Neural progenitor cell (in vitro differentiated cells): ENCODE measurements at regions not wholly inside any gene's neighbourhood (a gene's known extent, or its start where the extent isn't known, plus 50 kb on each side); places are given as distances from the start of the nearest gene placed in this dataset.

ENCODE experiments used
- CTCF ChIP-seq: fragments of 200-600 bp; sonication (generic); IDR thresholded peaks from 2 replicates; pipeline ENCODE4 v1.5.1; 2017; ENCODE audit warnings: antibody characterized with exemption, mild to moderate bottlenecking
- EZH2 ChIP-seq: fragments of 200-600 bp; sonication (generic); IDR thresholded peaks from 2 replicates; pipeline ENCODE4 v1.6.1; 2017; ENCODE audit warnings: antibody characterized with exemption, mild to moderate bottlenecking, moderate library complexity

- TF ChIP-seq EZH2 (no peak), CTCF (no peak)
Measured at GRCh38 chr15:62821384-62822131, 221.0 kb upstream of the TPM1 start.
